Hepatocyte (in vitro differentiated cells): ENCODE measurements at regions not wholly inside any gene's neighbourhood (a gene's known extent, or its start where the extent isn't known, plus 50 kb on each side); places are given as distances from the start of the nearest gene placed in this dataset. TPM values are rescaled to one million over a fixed set of nuclear protein-coding genes. Genes with fewer than 3 reads are reported as not detected.

Experiments used
- DNase-seq: peaks from one replicate; pipeline ENCODE4 v3.0.0-alpha.2; 2016; ENCODE audit warnings: low spot score
- H2AFZ ChIP-seq: fragments of 200-600 bp; sonication (generic); 2 replicates; pipeline ENCODE4 v1.6.0; 2016; ENCODE audit warnings: antibody characterized with exemption, mild to moderate bottlenecking
- H3K27ac ChIP-seq: fragments of 200-600 bp; sonication (generic); 2 replicates; pipeline ENCODE4 v1.5.1; 2016; ENCODE audit warnings: mild to moderate bottlenecking
- H3K27me3 ChIP-seq: fragments of 200-600 bp; sonication (generic); 2 replicates; pipeline ENCODE4 v1.6.1; 2016
- H3K36me3 ChIP-seq: fragments of 200-600 bp; sonication (generic); replicated peaks from 2 replicates; pipeline ENCODE4 v1.5.1; 2016; ENCODE audit warnings: low read depth; ENCODE audit not compliant: insufficient read depth
- H3K4me1 ChIP-seq: fragments of 200-600 bp; sonication (generic); 2 replicates; pipeline ENCODE4 v1.5.1; 2016; ENCODE audit warnings: mild to moderate bottlenecking, moderate library complexity; ENCODE audit not compliant: insufficient read depth
- H3K4me2 ChIP-seq: fragments of 200-600 bp; sonication (generic); 2 replicates; pipeline ENCODE4 v1.6.0; 2016
- H3K4me3 ChIP-seq: fragments of 200-600 bp; sonication (generic); 2 replicates; pipeline ENCODE4 v1.5.1; 2016; ENCODE audit warnings: mild to moderate bottlenecking
- H3K79me2 ChIP-seq: fragments of 200-600 bp; sonication (generic); 2 replicates; pipeline ENCODE4 v1.6.0; 2017; ENCODE audit warnings: mild to moderate bottlenecking
- H3K9me2 ChIP-seq: fragments of 200-600 bp; sonication (generic); replicated peaks from 2 replicates; pipeline ENCODE4 v1.6.0; 2017; ENCODE audit warnings: mild to moderate bottlenecking; ENCODE audit not compliant: insufficient read depth
- H3K9me3 ChIP-seq: fragments of 200-600 bp; sonication (generic); 2 replicates; pipeline ENCODE4 v1.5.1; 2016; ENCODE audit warnings: low read depth, mild to moderate bottlenecking
- H4K20me1 ChIP-seq: fragments of 200-600 bp; sonication (generic); 2 replicates; pipeline ENCODE4 v1.6.0; 2016; ENCODE audit warnings: mild to moderate bottlenecking; ENCODE audit not compliant: insufficient read depth, poor library complexity, severe bottlenecking
- CTCF ChIP-seq: fragments of 200-600 bp; sonication (generic); IDR thresholded peaks from 2 replicates; pipeline ENCODE4 v1.5.1; 2016; ENCODE audit warnings: antibody characterized with exemption, mild to moderate bottlenecking; ENCODE audit not compliant: poor library complexity
- EZH2 ChIP-seq: fragments of 200-600 bp; sonication (generic); IDR thresholded peaks from 2 replicates; pipeline ENCODE4 v1.6.1; 2016; ENCODE audit warnings: antibody characterized with exemption, mild to moderate bottlenecking, borderline replicate concordance
- EZH2phosphoT487 ChIP-seq: fragments of 200-600 bp; sonication (generic); IDR thresholded peaks from one replicate; pipeline ENCODE4 v1.6.1; 2018; ENCODE audit warnings: antibody characterized with exemption, mild to moderate bottlenecking, low read depth, moderate library complexity; ENCODE audit not compliant: unreplicated experiment, severe bottlenecking
- WGBS: methylation state at CpG from one replicate; pipeline ENCODE4 v1.1.6; 2016; ENCODE audit warnings: low lambda C conversion rate; ENCODE audit errors: missing lambda C conversion rate; 5-methylcytosine and 5-hydroxymethylcytosine counted together
- small RNA-seq: library from RNA; depleted of rRNA; stranded (forward); fragments of <200 nt; gene quantifications from one replicate; pipeline ENCODE3, GENCODE V24; 2014

DNA sequence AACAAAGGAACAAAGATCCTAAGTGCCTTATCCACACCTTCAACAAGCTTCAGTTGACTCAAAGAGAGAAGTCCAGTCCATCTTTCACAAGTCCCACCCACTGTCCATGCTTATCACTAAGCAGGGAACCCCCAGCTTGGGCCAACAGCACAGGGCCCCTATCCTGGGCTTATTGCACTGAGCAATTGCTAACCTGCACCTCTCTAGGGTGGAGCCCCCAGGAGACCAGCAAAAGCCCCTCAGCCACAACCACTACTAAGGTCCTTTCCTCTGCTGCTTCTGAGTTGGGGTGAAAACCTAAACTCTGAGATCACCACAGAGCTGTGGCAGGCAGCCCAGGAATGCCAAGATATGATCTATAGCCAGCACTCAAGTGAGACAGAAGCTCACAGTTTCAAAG lies 96.7 kb upstream of the PBDC1 start:
- no peaks in the 10 kb centered on the region for H3K79me2 ChIP-seq
- H3K27me3 ChIP-seq, result no peaks in the 10 kb centered on the region
- H2AFZ ChIP-seq, result no peak overlapping the region
- H3K9me2 ChIP-seq, result no peaks in the 10 kb centered on the region
- H3K27ac ChIP-seq, result no peak overlapping the region
- no peaks in the 10 kb centered on the region for H3K4me1 ChIP-seq
- no peaks in the 10 kb centered on the region for H3K36me3 ChIP-seq
- no peak overlapping the region for H3K4me3 ChIP-seq
- TF ChIP-seq CTCF, result no peak
- TF ChIP-seq EZH2, result no peak
- TF ChIP-seq EZH2phosphoT487, result no peak
- no peak for DNase-seq
- no peak overlapping the region for H3K4me2 ChIP-seq
- H3K9me3 ChIP-seq, result no peaks in the 10 kb centered on the region
- H4K20me1 ChIP-seq, result no peaks in the 10 kb centered on the region

DNA sequence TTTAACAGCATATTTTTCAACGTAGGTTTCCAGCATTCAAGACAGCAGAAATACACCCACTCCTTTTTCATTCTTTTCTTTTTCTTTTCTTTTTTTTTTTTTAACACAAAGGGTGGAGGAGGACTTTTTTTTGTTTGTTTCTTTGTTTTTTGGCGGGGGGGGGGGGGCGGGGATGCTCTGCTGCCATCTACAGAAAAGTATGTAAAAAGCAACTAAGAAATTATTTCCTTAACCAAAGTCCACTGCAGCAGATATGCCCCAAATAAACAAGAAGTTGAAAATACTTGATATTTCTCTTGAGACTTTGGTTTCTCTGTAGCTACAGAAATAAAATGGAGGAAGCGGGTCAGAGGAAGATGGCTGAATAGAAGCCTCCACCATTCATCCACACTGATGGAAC lies 63.2 kb upstream of the PBDC1 start:
- no peak overlapping the region for H3K27ac ChIP-seq
- WGBS, result 37% methylated on average over 3 of the region's 4 CpGs
- no peaks in the 10 kb centered on the region for H3K79me2 ChIP-seq
- no peaks in the 10 kb centered on the region for H3K36me3 ChIP-seq
- no peaks in the 10 kb centered on the region for H3K4me1 ChIP-seq
- no peak overlapping the region for H2AFZ ChIP-seq
- H3K9me3 ChIP-seq, result no peaks in the 10 kb centered on the region
- no peaks in the 10 kb centered on the region for H3K9me2 ChIP-seq
- no peaks in the 10 kb centered on the region for H3K27me3 ChIP-seq
- no peaks in the 10 kb centered on the region for H4K20me1 ChIP-seq
- H3K4me3 ChIP-seq, result no peak overlapping the region
- DNase-seq, result no peak
- TF ChIP-seq CTCF, result peak; percentile 10
- TF ChIP-seq EZH2phosphoT487, result no peak
- TF ChIP-seq EZH2, result no peak
- no peak overlapping the region for H3K4me2 ChIP-seq

Small RNAs in the stretch of these regions (small RNA-seq; reads per million reads assigned to genes)
- not detected for gene AL451105.1
